ENCODE measurements at regions not wholly inside any gene's neighbourhood (a gene's known extent, or its start where the extent isn't known, plus 50 kb on each side); places are given as distances from the start of the nearest gene placed in this dataset.

DNA sequence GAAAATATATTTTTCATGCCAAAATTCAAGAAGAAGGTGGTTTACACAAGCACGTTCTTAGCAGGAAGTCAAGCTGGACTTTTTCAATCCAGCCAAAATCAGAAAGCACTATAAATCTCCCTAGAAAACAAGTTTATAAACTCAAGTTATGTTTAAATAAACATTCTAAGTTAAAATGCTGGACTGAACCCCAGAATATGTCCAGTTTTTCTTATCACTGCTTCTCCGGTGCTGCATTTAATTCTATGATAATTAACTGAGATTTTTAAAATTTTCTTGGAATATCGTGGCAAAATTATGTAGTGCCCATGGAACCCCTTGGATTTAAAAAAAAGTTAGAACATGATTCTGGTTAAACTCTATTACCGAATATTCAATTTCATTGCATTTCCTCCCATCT lies 218.2 kb upstream of the MDFIC2 start:
- no peaks in the 10 kb centered on the region for H3K9me3 ChIP-seq (ENCODE audit: control insufficient read depth in 1 of 2, insufficient read depth in 1 of 2, low read depth in 1 of 2, low read length in 2 of 2)
- CTCF ChIA-PET, result no interaction called here
- ATAC-seq, result no peak

More for the DNA sequence above, 218.2 kb upstream of the MDFIC2 start:
- Histone ChIP-seq H4K20me1 (ENCODE audit: insufficient read depth) (no peaks in the 10 kb centered on the region; the same call in 1 of the 2 replicates), H3K79me2 (ENCODE audit: insufficient read depth, low read length) (no peaks in the 10 kb centered on the region), H3K36me3 (ENCODE audit: control insufficient read depth in 1 of 2, insufficient read depth in 2 of 2, low read length in 2 of 2) (no peaks in the 10 kb centered on the region), H3K4me1 (ENCODE audit: control insufficient read depth in 1 of 2, insufficient read depth in 2 of 2, low read length in 2 of 2) (no peaks in the 10 kb centered on the region), H2AFZ (ENCODE audit: low read depth, low read length, poor library complexity, severe bottlenecking) (no peak overlapping the region), H3K4me2 (ENCODE audit: low read length) (no peak overlapping the region), H3K9ac (ENCODE audit: low read length) (no peak overlapping the region), H3K4me3 (replicated peaks in 1 of 2; ENCODE audit: low read depth in 1 of 2, low read length in 2 of 2) (no peak overlapping the region), H3K27ac (ENCODE audit: low read depth, low read length) (no peak overlapping the region), H3K27me3 (ENCODE audit: insufficient read depth, low read length) (no peaks in the 10 kb centered on the region; the same call in 1 of the 2 replicates), H3K9me2 (ENCODE audit: insufficient read depth) (no peaks in the 10 kb centered on the region)
- ChIA-PET RAD21 (ENCODE audit: low non-redundant PET in 1 of 2, low total read pairs in 2 of 2, uncharacterized antibody in 2 of 2, unreplicated experiment in 2 of 2) (no interaction called here), POLR2A (no interaction called here)
- TF ChIP-seq MAX (IDR thresholded peaks at IDR 0.05), result no peak
- TF ChIP-seq, protein P1, sequence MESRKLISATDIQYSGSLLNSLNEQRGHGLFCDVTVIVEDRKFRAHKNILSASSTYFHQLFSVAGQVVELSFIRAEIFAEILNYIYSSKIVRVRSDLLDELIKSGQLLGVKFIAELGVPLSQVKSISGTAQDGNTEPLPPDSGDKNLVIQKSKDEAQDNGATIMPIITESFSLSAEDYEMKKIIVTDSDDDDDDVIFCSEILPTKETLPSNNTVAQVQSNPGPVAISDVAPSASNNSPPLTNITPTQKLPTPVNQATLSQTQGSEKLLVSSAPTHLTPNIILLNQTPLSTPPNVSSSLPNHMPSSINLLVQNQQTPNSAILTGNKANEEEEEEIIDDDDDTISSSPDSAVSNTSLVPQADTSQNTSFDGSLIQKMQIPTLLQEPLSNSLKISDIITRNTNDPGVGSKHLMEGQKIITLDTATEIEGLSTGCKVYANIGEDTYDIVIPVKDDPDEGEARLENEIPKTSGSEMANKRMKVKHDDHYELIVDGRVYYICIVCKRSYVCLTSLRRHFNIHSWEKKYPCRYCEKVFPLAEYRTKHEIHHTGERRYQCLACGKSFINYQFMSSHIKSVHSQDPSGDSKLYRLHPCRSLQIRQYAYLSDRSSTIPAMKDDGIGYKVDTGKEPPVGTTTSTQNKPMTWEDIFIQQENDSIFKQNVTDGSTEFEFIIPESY (IDR thresholded peaks at IDR 0.05; ENCODE audit: extremely low read depth, insufficient replicate concordance, low read length), result no peak
- no peak for TF ChIP-seq SIN3A (IDR thresholded peaks at IDR 0.05; ENCODE audit: low read depth)
- TF ChIP-seq CEBPB (IDR thresholded peaks at IDR 0.05; ENCODE audit: low read depth), result no peak
- TF ChIP-seq SP1 (IDR thresholded peaks at IDR 0.05; ENCODE audit: low read depth), result no peak
- TF ChIP-seq FOSL1 (IDR thresholded peaks at IDR 0.05; ENCODE audit: low read depth), result no peak
- TF ChIP-seq CTCF (IDR thresholded peaks at IDR 0.05 in 2 of 3, conservative IDR thresholded peaks at IDR 0.05 in 1 of 3; ENCODE audit: borderline replicate concordance in 1 of 3, insufficient read depth in 1 of 3, low read depth in 2 of 3, low read length in 2 of 3), result no peak
- intact Hi-C loops (cut with micrococcal nuclease), result loop anchor here (1.0 to 5.0 kb wide), 2 partner anchors 1056 to 1122 kb away; no protein-coding TSS in a partner anchor
- DNase-seq (ENCODE audit: low read depth, low spot score), result no peak
- no TSS peak for BruUV-seq (replicated peaks)
